IMR-90 (cell line): ENCODE measurements at regions not wholly inside any gene's neighbourhood (a gene's known extent, or its start where the extent isn't known, plus 50 kb on each side); places are given as distances from the start of the nearest gene placed in this dataset.

Experiments
- ATAC-seq: fragments of 200-7000 bp; cut with Tn5 transposase; 2 replicates; pipeline ENCODE4 v1.9.1; 2020; ENCODE audit warnings: low read depth, mild to moderate bottlenecking, moderate library complexity
- BruUV-seq: library from RNA; stranded (reverse); fragments of 400-500 nt; replicated peaks from 2 replicates; lab custom pipeline; 2021; lab: Mats Ljungman, UMichigan
- CTCF ChIA-PET: fragments of 300-600 bp; formaldehyde crosslinking; extraction: SDS; loops from one replicate; lab custom pipeline; 2021; ENCODE audit warnings: antibody characterized with exemption; lab: Yijun Ruan, JAX
- POLR2A ChIA-PET: fragments of 300-600 bp; sonication (Branson Sonifier 250); formaldehyde crosslinking; loops from one replicate; lab custom pipeline; 2022; ENCODE audit warnings: antibody characterized with exemption; ENCODE audit not compliant: unreplicated experiment; lab: Charles Lee
- DNase-seq: peaks from one replicate; pipeline ENCODE4 v3.0.0; 2013
- H2AFZ ChIP-seq: replicated peaks from 2 replicates; pipeline ENCODE3; 2013; ENCODE audit warnings: low read length, mild to moderate bottlenecking; ENCODE audit not compliant: poor library complexity
- H2AK5ac ChIP-seq: 2 replicates; pipeline ENCODE4 v1.6.1; 2013; ENCODE audit warnings: low read depth, low read length, inconsistent platforms
- H2AK9ac ChIP-seq: replicated peaks from 2 replicates; pipeline ENCODE3; 2013; ENCODE audit warnings: mild to moderate bottlenecking, low read depth, low read length, moderate library complexity; ENCODE audit not compliant: poor library complexity
- H2BK120ac ChIP-seq: 2 replicates; pipeline ENCODE4 v1.6.1; 2013; ENCODE audit warnings: low read depth, low read length, inconsistent platforms
- H2BK15ac ChIP-seq: 3 replicates; pipeline ENCODE4 v1.6.1; 2013; ENCODE audit warnings: low read depth, low read length, inconsistent platforms
- H2BK20ac ChIP-seq: 2 replicates; pipeline ENCODE4 v1.6.1; 2013; ENCODE audit warnings: low read depth, mild to moderate bottlenecking, inconsistent platforms, low read length, moderate library complexity
- H2BK5ac ChIP-seq: 2 replicates; pipeline ENCODE4 v1.6.1; 2013; ENCODE audit warnings: mild to moderate bottlenecking, low read depth, low read length, inconsistent platforms; ENCODE audit not compliant: poor library complexity, severe bottlenecking
- H3K14ac ChIP-seq: replicated peaks from 2 replicates; pipeline ENCODE4 v1.6.1; 2013; ENCODE audit warnings: low read depth, low read length, inconsistent platforms
- H3K18ac ChIP-seq: 2 replicates; pipeline ENCODE4 v1.6.1; 2013; ENCODE audit warnings: low read depth, low read length, control low read depth
- H3K23ac ChIP-seq: 2 replicates; pipeline ENCODE4 v1.6.1; 2013; ENCODE audit warnings: low read depth, low read length, inconsistent platforms
- H3K27ac ChIP-seq: 2 replicates; pipeline ENCODE4 v1.5.1; 2013; ENCODE audit warnings: mild to moderate bottlenecking, control low read depth, low read length; ENCODE audit not compliant: insufficient read depth
- H3K27me3 ChIP-seq: 2 replicates; pipeline ENCODE4 v1.6.1; 2013; ENCODE audit warnings: low read length; ENCODE audit not compliant: control insufficient read depth, insufficient read depth
- H3K36me3 ChIP-seq: 2 replicates; pipeline ENCODE4 v1.6.1; 2013; ENCODE audit warnings: low read length, mixed read lengths; ENCODE audit not compliant: control insufficient read depth, insufficient read depth
- H3K4ac ChIP-seq: 2 replicates; pipeline ENCODE4 v1.6.1; 2013; ENCODE audit warnings: low read depth, low read length, inconsistent platforms
- H3K4me1 ChIP-seq: 2 replicates; pipeline ENCODE4 v1.6.1; 2013; ENCODE audit warnings: low read length, mixed read lengths; ENCODE audit not compliant: control insufficient read depth, insufficient read depth
- H3K4me2 ChIP-seq: 2 replicates; pipeline ENCODE4 v1.6.1; 2013; ENCODE audit warnings: low read depth, mild to moderate bottlenecking, control low read depth, low read length, moderate library complexity
- H3K4me3 ChIP-seq: 2 replicates; pipeline ENCODE4 v1.5.1; 2013; ENCODE audit warnings: low read depth, mild to moderate bottlenecking, control low read depth, low read length, moderate library complexity; ENCODE audit not compliant: insufficient read depth
- H3K56ac ChIP-seq: 2 replicates; pipeline ENCODE4 v1.6.1; 2013; ENCODE audit warnings: low read length, inconsistent platforms; ENCODE audit not compliant: insufficient read depth; ENCODE audit errors: extremely low read depth
- H3K79me1 ChIP-seq, 2 experiments: 2 replicates each; pipeline ENCODE4 v1.6.1; 2013; ENCODE audit warnings: low read length in 2 of 2, inconsistent platforms in 1 of 2, low read depth in 1 of 2
- H3K9ac ChIP-seq: 2 replicates; pipeline ENCODE4 v1.6.1; 2013; ENCODE audit warnings: low read depth, low read length, control low read depth
- H3K9me1 ChIP-seq: 2 replicates; pipeline ENCODE4 v1.6.1; 2013; ENCODE audit warnings: low read length, inconsistent platforms; ENCODE audit not compliant: insufficient read depth
- H3K9me3 ChIP-seq: 2 replicates; pipeline ENCODE4 v1.6.1; 2013; ENCODE audit warnings: low read length; ENCODE audit not compliant: control insufficient read depth, insufficient read depth
- H4K20me1 ChIP-seq: 2 replicates; pipeline ENCODE4 v1.6.1; 2013; ENCODE audit warnings: low read length, inconsistent platforms; ENCODE audit not compliant: insufficient read depth
- H4K5ac ChIP-seq: 2 replicates; pipeline ENCODE4 v1.6.1; 2013; ENCODE audit warnings: mild to moderate bottlenecking, low read depth, low read length, control low read depth
- H4K8ac ChIP-seq, 2 experiments: 2 replicates each; pipeline ENCODE4 v1.6.1; 2013; ENCODE audit warnings: low read depth in 2 of 2, low read length in 2 of 2, control low read depth in 1 of 2, inconsistent platforms in 1 of 2
- H4K91ac ChIP-seq: 2 replicates; pipeline ENCODE4 v1.6.1; 2013; ENCODE audit warnings: low read depth, low read length, inconsistent platforms; ENCODE audit not compliant: insufficient read depth
- CHD1 ChIP-seq: IDR thresholded peaks from 2 replicates; pipeline ENCODE4 v1.6.1; 2012; ENCODE audit warnings: low read depth, low read length, improper control_type of control experiment
- FOS ChIP-seq: fragments of 150-350 bp; IDR thresholded peaks from 2 replicates; pipeline ENCODE4 v1.6.1; 2016; ENCODE audit warnings: low read depth, low read length
- MAFK ChIP-seq: IDR thresholded peaks from 2 replicates; pipeline ENCODE4 v1.6.1; 2012; ENCODE audit warnings: low read depth, low read length, improper control_type of control experiment
- MAZ ChIP-seq: IDR thresholded peaks from 2 replicates; pipeline ENCODE4 v1.6.1; 2012; ENCODE audit warnings: low read depth, mild to moderate bottlenecking, low read length, improper control_type of control experiment, moderate library complexity, borderline replicate concordance
- POLR2A ChIP-seq: IDR thresholded peaks from 2 replicates; pipeline ENCODE4 v1.6.1; 2012; ENCODE audit warnings: mild to moderate bottlenecking, low read depth, low read length
- RFX5 ChIP-seq: IDR thresholded peaks from 2 replicates; pipeline ENCODE4 v1.8.0; 2012; ENCODE audit warnings: low read depth, mild to moderate bottlenecking, low read length, moderate library complexity
- WGBS, 2 experiments: methylation state at CpG; one replicate each; pipeline versions ENCODE4 v1.1.5 to v1.1.7; 2013; ENCODE audit warnings: missing lambda C conversion rate in 2 of 2; ENCODE audit not compliant: insufficient read length in 1 of 2; ENCODE audit errors: extremely low coverage in 2 of 2; 5-methylcytosine and 5-hydroxymethylcytosine counted together
- dilution Hi-C: fragments of 300-500 bp; cut with HindIII; formaldehyde crosslinking; loops from one replicate; pipeline ENCODE4 v1.14.3; 2018; ENCODE audit warnings: low sequenced_read_pairs; ENCODE audit not compliant: unreplicated experiment
- in situ Hi-C: fragments of 300-500 bp; cut with MboI; formaldehyde crosslinking; loops from 3 replicates; pipeline ENCODE4 v1.14.3; 2019; ENCODE audit warnings: low sequenced_read_pairs, inconsistent platforms, mixed read lengths
- intact Hi-C: fragments of 100-400 bp; cut with micrococcal nuclease; formaldehyde crosslinking; loops from 2 replicates; pipeline ENCODE4 v1.10.0; 2022
- TF ChIP-seq, protein P1 (sequence below): conservative IDR thresholded peaks from 2 replicates; pipeline ENCODE4 v1.5.1; 2012; ENCODE audit warnings: mild to moderate bottlenecking, low read depth, low read length, improper control_type of control experiment
- TF ChIP-seq, protein P2 (sequence below): fragments of 150-350 bp; IDR thresholded peaks from 2 replicates; pipeline ENCODE4 v1.6.1; 2016; ENCODE audit warnings: low read depth, mild to moderate bottlenecking, low read length, moderate library complexity, borderline replicate concordance

DNA sequence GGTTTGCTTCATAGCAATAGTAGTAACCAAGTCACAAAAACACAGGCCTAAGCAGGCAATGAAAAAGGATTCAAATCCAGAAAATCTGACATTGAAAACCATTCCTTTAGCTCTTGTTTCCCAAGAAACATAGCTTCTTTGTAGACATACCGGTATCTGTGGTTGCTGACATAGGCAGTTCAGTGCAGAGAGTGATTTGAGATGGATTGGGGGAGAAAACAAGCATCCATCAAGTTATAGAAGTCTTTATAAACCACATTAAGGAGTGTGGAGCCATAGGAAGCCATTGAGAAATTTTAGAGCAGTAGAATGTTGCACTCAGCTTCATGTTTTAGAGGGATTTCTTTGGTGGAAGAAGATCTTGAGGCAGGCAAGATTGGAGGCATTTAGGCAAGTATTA lies 91.2 kb upstream of the MARCKS start:
- in situ Hi-C loops: no loop called here
- Histone ChIP-seq H3K27me3 (no peaks in the 10 kb centered on the region), H3K4me3 (no peak overlapping the region), H4K20me1 (no peaks in the 10 kb centered on the region), H3K9ac (no peak overlapping the region), H3K36me3 (no peaks in the 10 kb centered on the region), H2AK9ac (no peak overlapping the region), H3K56ac (no peak overlapping the region), H2AFZ (no peak overlapping the region), H3K4me2 (no peak overlapping the region), H4K5ac (no peak overlapping the region), H4K91ac (no peak overlapping the region), H3K23ac (no peak overlapping the region), H3K79me1 (no peaks in the 10 kb centered on the region), H3K9me3 (no peaks in the 10 kb centered on the region), H3K9me1 (peaks cover 4% of the 10 kb centered on the region; the same call in 1 of the 2 replicates), H2BK5ac (no peak overlapping the region), H4K8ac (no peak overlapping the region), H3K4me1 (peaks cover 6% of the 10 kb centered on the region; the same call in 1 of the 2 replicates), H2BK120ac (no peak overlapping the region), H2BK20ac (no peak overlapping the region), H3K27ac (no peak overlapping the region), H3K4ac (no peak overlapping the region), H3K14ac (no peak overlapping the region), H2BK15ac (no peak overlapping the region), H3K18ac (no peak overlapping the region), H2AK5ac (no peak overlapping the region)
- intact Hi-C loops: no loop called here
- dilution Hi-C loops: no loop called here
- no peak for DNase-seq
- no TSS peak for BruUV-seq
- CTCF ChIA-PET: no interaction called here
- no peak for ATAC-seq
- POLR2A ChIA-PET: no interaction called here
- no CpG with 5 or more reads among the region's 1 CpG for WGBS, 2 experiments
- TF ChIP-seq POLR2A (no peak), MAFK (no peak), CHD1 (no peak), FOS (no peak), RFX5 (no peak), MAZ (no peak)
- TF ChIP-seq, protein P1, sequence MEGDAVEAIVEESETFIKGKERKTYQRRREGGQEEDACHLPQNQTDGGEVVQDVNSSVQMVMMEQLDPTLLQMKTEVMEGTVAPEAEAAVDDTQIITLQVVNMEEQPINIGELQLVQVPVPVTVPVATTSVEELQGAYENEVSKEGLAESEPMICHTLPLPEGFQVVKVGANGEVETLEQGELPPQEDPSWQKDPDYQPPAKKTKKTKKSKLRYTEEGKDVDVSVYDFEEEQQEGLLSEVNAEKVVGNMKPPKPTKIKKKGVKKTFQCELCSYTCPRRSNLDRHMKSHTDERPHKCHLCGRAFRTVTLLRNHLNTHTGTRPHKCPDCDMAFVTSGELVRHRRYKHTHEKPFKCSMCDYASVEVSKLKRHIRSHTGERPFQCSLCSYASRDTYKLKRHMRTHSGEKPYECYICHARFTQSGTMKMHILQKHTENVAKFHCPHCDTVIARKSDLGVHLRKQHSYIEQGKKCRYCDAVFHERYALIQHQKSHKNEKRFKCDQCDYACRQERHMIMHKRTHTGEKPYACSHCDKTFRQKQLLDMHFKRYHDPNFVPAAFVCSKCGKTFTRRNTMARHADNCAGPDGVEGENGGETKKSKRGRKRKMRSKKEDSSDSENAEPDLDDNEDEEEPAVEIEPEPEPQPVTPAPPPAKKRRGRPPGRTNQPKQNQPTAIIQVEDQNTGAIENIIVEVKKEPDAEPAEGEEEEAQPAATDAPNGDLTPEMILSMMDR: no peak
- TF ChIP-seq, protein P2, sequence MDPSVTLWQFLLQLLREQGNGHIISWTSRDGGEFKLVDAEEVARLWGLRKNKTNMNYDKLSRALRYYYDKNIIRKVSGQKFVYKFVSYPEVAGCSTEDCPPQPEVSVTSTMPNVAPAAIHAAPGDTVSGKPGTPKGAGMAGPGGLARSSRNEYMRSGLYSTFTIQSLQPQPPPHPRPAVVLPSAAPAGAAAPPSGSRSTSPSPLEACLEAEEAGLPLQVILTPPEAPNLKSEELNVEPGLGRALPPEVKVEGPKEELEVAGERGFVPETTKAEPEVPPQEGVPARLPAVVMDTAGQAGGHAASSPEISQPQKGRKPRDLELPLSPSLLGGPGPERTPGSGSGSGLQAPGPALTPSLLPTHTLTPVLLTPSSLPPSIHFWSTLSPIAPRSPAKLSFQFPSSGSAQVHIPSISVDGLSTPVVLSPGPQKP: no peak
